Upper lobe of left lung (tissue), 4 donors: ENCODE measurements at regions not wholly inside any gene's neighbourhood (a gene's known extent, or its start where the extent isn't known, plus 50 kb on each side); places are given as distances from the start of the nearest gene placed in this dataset.

Experiments used
- EP300 ChIP-seq, 4 donors: sonication (generic); formaldehyde crosslinking; IDR thresholded peaks; one replicate each; pipeline ENCODE4 v1.5.1; 2017; ENCODE audit warnings: antibody characterized with exemption in 4 of 4, control low read depth in 2 of 4
- POLR2A ChIP-seq, 4 donors: fragments of 450-650 bp; IDR thresholded peaks; one replicate each; pipeline ENCODE4 v1.5.1; 2016 to 2017; ENCODE audit warnings: antibody characterized with exemption in 4 of 4, mild to moderate bottlenecking in 2 of 4
- POLR2AphosphoS5 ChIP-seq, 2 donors: sonication (generic); formaldehyde crosslinking; IDR thresholded peaks; one replicate each; pipeline ENCODE4 v1.5.1; 2017; ENCODE audit warnings: antibody characterized with exemption in 2 of 2
- TF ChIP-seq, protein P1 (sequence below), 6 experiments: fragments of 450-650 bp in 4 of 6; fragments of 200-600 bp in 2 of 6; sonication (generic) in 2 of 6; IDR thresholded peaks; one replicate each; pipeline ENCODE4 v1.5.1; 2016 to 2019; ENCODE audit warnings: antibody characterized with exemption in 6 of 6

DNA sequence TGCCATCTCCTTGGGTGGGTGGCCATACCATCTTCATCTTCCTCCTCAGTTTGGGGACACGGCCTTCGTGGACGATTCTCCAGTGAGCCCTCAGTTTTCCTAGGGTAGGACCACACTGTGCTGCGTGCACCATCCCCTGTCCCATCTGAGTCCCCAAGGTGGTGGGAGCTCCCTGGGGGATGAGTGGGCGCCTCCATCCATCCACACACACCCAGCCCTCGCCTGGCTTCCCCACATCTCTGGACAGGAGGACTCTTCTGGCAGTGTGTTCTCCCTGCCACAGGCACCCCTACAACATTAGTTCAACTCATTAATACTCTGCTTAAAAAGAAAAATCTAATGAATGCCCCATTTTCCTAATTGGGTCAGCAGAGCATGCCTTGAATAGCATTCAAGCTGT, 408.5 kb downstream of the SHANK2 start:
- TF ChIP-seq, protein P1, sequence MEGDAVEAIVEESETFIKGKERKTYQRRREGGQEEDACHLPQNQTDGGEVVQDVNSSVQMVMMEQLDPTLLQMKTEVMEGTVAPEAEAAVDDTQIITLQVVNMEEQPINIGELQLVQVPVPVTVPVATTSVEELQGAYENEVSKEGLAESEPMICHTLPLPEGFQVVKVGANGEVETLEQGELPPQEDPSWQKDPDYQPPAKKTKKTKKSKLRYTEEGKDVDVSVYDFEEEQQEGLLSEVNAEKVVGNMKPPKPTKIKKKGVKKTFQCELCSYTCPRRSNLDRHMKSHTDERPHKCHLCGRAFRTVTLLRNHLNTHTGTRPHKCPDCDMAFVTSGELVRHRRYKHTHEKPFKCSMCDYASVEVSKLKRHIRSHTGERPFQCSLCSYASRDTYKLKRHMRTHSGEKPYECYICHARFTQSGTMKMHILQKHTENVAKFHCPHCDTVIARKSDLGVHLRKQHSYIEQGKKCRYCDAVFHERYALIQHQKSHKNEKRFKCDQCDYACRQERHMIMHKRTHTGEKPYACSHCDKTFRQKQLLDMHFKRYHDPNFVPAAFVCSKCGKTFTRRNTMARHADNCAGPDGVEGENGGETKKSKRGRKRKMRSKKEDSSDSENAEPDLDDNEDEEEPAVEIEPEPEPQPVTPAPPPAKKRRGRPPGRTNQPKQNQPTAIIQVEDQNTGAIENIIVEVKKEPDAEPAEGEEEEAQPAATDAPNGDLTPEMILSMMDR (IDR thresholded peaks at IDR 0.05) = no peak
- TF ChIP-seq POLR2AphosphoS5 (IDR thresholded peaks at IDR 0.05) = no peak
- no peak for TF ChIP-seq POLR2A (IDR thresholded peaks at IDR 0.05)
- no peak for TF ChIP-seq EP300 (IDR thresholded peaks at IDR 0.05)
